ENCODE measurements at regions not wholly inside any gene's neighbourhood (a gene's known extent, or its start where the extent isn't known, plus 50 kb on each side); places are given as distances from the start of the nearest gene placed in this dataset.

DNA sequence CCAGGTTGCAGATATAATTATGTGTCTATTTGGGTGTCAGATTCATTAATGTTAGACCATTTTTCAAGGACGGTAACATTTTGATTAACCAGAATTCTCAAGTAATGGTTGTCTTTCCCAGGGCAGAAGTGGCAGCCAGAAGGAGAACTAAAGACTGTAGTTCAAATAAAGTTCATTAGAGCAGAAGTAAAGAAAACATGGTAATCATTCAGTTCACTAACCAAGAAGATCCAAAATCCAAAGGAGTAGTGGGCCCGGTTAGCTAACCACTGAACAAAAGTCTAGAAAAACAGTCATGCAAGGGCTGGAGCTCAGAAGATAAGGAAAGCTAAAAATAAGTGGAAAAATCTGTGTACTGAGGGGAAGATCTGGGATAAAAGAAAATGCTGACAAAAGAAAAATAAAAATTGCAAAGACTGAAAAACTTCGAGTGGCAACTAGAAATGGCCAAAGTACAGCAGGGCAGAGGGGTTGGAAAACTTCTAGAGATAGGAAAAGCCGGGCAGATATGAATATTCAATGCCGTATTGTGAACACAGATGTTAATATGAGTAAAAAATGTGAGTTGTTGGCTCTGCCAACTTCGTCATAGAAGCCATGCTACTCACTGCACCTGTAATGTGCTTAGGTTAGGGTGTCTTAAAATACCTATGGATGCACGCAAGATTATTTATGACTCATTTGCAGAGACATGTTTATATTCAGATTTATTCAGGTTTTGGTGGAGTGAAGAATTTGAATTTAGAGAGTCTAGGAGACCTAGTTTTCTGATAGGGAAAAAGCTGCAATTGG is 925.9 kb downstream of the LTN1 start:
- TF ChIP-seq, protein P1, sequence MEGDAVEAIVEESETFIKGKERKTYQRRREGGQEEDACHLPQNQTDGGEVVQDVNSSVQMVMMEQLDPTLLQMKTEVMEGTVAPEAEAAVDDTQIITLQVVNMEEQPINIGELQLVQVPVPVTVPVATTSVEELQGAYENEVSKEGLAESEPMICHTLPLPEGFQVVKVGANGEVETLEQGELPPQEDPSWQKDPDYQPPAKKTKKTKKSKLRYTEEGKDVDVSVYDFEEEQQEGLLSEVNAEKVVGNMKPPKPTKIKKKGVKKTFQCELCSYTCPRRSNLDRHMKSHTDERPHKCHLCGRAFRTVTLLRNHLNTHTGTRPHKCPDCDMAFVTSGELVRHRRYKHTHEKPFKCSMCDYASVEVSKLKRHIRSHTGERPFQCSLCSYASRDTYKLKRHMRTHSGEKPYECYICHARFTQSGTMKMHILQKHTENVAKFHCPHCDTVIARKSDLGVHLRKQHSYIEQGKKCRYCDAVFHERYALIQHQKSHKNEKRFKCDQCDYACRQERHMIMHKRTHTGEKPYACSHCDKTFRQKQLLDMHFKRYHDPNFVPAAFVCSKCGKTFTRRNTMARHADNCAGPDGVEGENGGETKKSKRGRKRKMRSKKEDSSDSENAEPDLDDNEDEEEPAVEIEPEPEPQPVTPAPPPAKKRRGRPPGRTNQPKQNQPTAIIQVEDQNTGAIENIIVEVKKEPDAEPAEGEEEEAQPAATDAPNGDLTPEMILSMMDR (IDR thresholded peaks at IDR 0.05): no peak
- TF ChIP-seq SIN3A (IDR thresholded peaks at IDR 0.05; ENCODE audit: borderline replicate concordance, insufficient read depth, low read depth, low read length) (no peak), POLR2AphosphoS5 (IDR thresholded peaks at IDR 0.05; ENCODE audit: low read depth, low read length) (no peak), TCF7L2 (IDR thresholded peaks at IDR 0.05; ENCODE audit: low read depth, low read length) (no peak)
- TF ChIP-seq, protein P2, sequence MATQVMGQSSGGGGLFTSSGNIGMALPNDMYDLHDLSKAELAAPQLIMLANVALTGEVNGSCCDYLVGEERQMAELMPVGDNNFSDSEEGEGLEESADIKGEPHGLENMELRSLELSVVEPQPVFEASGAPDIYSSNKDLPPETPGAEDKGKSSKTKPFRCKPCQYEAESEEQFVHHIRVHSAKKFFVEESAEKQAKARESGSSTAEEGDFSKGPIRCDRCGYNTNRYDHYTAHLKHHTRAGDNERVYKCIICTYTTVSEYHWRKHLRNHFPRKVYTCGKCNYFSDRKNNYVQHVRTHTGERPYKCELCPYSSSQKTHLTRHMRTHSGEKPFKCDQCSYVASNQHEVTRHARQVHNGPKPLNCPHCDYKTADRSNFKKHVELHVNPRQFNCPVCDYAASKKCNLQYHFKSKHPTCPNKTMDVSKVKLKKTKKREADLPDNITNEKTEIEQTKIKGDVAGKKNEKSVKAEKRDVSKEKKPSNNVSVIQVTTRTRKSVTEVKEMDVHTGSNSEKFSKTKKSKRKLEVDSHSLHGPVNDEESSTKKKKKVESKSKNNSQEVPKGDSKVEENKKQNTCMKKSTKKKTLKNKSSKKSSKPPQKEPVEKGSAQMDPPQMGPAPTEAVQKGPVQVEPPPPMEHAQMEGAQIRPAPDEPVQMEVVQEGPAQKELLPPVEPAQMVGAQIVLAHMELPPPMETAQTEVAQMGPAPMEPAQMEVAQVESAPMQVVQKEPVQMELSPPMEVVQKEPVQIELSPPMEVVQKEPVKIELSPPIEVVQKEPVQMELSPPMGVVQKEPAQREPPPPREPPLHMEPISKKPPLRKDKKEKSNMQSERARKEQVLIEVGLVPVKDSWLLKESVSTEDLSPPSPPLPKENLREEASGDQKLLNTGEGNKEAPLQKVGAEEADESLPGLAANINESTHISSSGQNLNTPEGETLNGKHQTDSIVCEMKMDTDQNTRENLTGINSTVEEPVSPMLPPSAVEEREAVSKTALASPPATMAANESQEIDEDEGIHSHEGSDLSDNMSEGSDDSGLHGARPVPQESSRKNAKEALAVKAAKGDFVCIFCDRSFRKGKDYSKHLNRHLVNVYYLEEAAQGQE (IDR thresholded peaks at IDR 0.05; ENCODE audit: insufficient read depth in 1 of 2, low read depth in 2 of 2, low read length in 1 of 2): no peak
- in situ Hi-C loops (cut with HindIII; ENCODE audit: low pct_unique_long_range_greater_than_20kb, low sequenced_read_pairs): no loop called here
- DNase-seq (ENCODE audit: low read depth, low spot score) (no peak), ATAC-seq (no peak)
- POLR2A ChIA-PET: no interaction called here
- H3K4me1 ChIP-seq (ENCODE audit: control insufficient read depth, insufficient read depth, low read length): no peaks in the 10 kb centered on the region
- no peak overlapping the region for H3K4me3 ChIP-seq (ENCODE audit: low read depth in 2 of 2, low read length in 2 of 2)
- no peaks in the 10 kb centered on the region for H3K9me3 ChIP-seq (ENCODE audit: control insufficient read depth, insufficient read depth, low read depth, low read length)
- no peaks in the 10 kb centered on the region for H3K27me3 ChIP-seq (ENCODE audit: control insufficient read depth, insufficient read depth, low read length)
- H3K27ac ChIP-seq (ENCODE audit: low read length): no peak overlapping the region
- no TSS peak for BruUV-seq (replicated peaks)
- no peaks in the 10 kb centered on the region for H3K36me3 ChIP-seq (ENCODE audit: control insufficient read depth, insufficient read depth, low read length)
- intact Hi-C loops (cut with micrococcal nuclease; ENCODE audit: unreplicated experiment): no loop called here
- CTCF ChIA-PET: no interaction called here

DNA sequence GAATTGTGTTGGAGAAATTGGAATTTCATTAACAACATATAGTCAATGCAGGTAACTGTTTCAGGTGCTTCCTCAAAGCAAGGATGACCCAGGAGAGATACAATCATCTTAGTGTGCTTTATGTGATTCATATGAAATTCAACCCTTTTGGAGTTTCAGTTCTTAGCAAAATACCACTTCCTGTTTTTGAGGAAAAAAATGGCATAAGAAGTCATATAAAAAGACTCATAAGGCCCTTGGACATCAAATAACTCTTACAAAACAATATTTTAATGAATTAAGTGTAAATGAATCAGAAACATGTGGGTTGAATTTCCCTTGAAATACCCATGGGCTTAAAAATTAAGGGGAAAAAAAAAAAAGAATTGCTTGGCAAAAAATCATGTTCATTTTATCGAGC is 926.6 kb downstream of the LTN1 start:
- TF ChIP-seq SIN3A (IDR thresholded peaks at IDR 0.05; ENCODE audit: borderline replicate concordance, insufficient read depth, low read depth, low read length): no peak
- no peak for TF ChIP-seq POLR2AphosphoS5 (IDR thresholded peaks at IDR 0.05; ENCODE audit: low read depth, low read length)
- TF ChIP-seq, protein P1 (IDR thresholded peaks at IDR 0.05): no peak
- TF ChIP-seq TCF7L2 (IDR thresholded peaks at IDR 0.05; ENCODE audit: low read depth, low read length): no peak
- TF ChIP-seq, protein P2 (IDR thresholded peaks at IDR 0.05; ENCODE audit: insufficient read depth in 1 of 2, low read depth in 2 of 2, low read length in 1 of 2): no peak
- Histone ChIP-seq H3K27me3 (ENCODE audit: control insufficient read depth, insufficient read depth, low read length) (no peaks in the 10 kb centered on the region), H3K4me1 (ENCODE audit: control insufficient read depth, insufficient read depth, low read length) (no peaks in the 10 kb centered on the region), H3K27ac (ENCODE audit: low read length) (no peak overlapping the region), H3K9me3 (ENCODE audit: control insufficient read depth, insufficient read depth, low read depth, low read length) (no peaks in the 10 kb centered on the region), H3K4me3 (ENCODE audit: low read depth in 2 of 2, low read length in 2 of 2) (no peak overlapping the region), H3K36me3 (ENCODE audit: control insufficient read depth, insufficient read depth, low read length) (no peaks in the 10 kb centered on the region)
- no TSS peak for BruUV-seq (replicated peaks)
- DNase-seq (ENCODE audit: low read depth, low spot score): no peak
- intact Hi-C loops (cut with micrococcal nuclease; ENCODE audit: unreplicated experiment) (no loop called here), in situ Hi-C loops (cut with HindIII; ENCODE audit: low pct_unique_long_range_greater_than_20kb, low sequenced_read_pairs) (no loop called here)
- ChIA-PET POLR2A (no interaction called here), CTCF (no interaction called here)
- ATAC-seq: no peak
